ENCODE measurements at regions not wholly inside any gene's neighbourhood (a gene's known extent, or its start where the extent isn't known, plus 50 kb on each side); places are given as distances from the start of the nearest gene placed in this dataset.

GRCh38 chr1:244291236-244292201 is 160.2 kb downstream of the ADSS2 start:
- H3K27ac ChIP-seq (ENCODE audit: control insufficient read depth, insufficient read depth), result no peak overlapping the region
- FAIRE-seq, result no peak
- no peak overlapping the region for H3K9ac ChIP-seq (ENCODE audit: control insufficient read depth, insufficient read depth, low read length)
- no peak for ATAC-seq
- H3K4me3 ChIP-seq, result no peak overlapping the region
- H3K9me3 ChIP-seq (replicated peaks; ENCODE audit: control insufficient read depth, insufficient read depth, low read length), result no peaks in the 10 kb centered on the region; the same call in 1 of the 3 replicates
- H3K4me1 ChIP-seq (ENCODE audit: control insufficient read depth, insufficient read depth, low read length), result no peaks in the 10 kb centered on the region
- TF ChIP-seq SRF (IDR thresholded peaks at IDR 0.05; ENCODE audit: low read depth in 2 of 2, low read length in 2 of 2) (no peak), EED (IDR thresholded peaks at IDR 0.05; ENCODE audit: low read depth) (no peak), E2F8 (IDR thresholded peaks at IDR 0.05; ENCODE audit: low read depth, partially characterized antibody) (no peak), BCL11A (IDR thresholded peaks at IDR 0.05; ENCODE audit: low read depth, low read length) (no peak), HDAC6 (IDR thresholded peaks at IDR 0.05; ENCODE audit: unreplicated experiment) (no peak), SIN3A (IDR thresholded peaks at IDR 0.05; ENCODE audit: low read depth, low read length) (no peak), IKZF2 (IDR thresholded peaks at IDR 0.05) (no peak), CBX5 (IDR thresholded peaks at IDR 0.05; ENCODE audit: low read depth) (no peak), PBX3 (IDR thresholded peaks at IDR 0.05; ENCODE audit: insufficient replicate concordance, low read depth, low read length) (no peak), RAD51 (IDR thresholded peaks at IDR 0.05) (no peak), ZNF274 (IDR thresholded peaks at IDR 0.05; ENCODE audit: insufficient read depth, insufficient read length) (no peak), MYC (IDR thresholded peaks at IDR 0.05; ENCODE audit: insufficient read depth, insufficient read length, insufficient replicate concordance, low read length, severe bottlenecking) (no peak), ZZZ3 (IDR thresholded peaks at IDR 0.05; ENCODE audit: control insufficient read depth, insufficient read length, low read depth) (no peak), MEF2A (IDR thresholded peaks at IDR 0.05; ENCODE audit: insufficient read depth, low read depth, low read length) (no peak), RUNX3 (IDR thresholded peaks at IDR 0.05; ENCODE audit: low read length) (no peak)
- no peaks in the 10 kb centered on the region for H4K20me1 ChIP-seq (ENCODE audit: control insufficient read depth, insufficient read depth)
- RAD21 ChIA-PET (ENCODE audit: unreplicated experiment), result no interaction called here
- in situ Hi-C loops (cut with MboI) (no loop called here), intact Hi-C loops (cut with micrococcal nuclease; ENCODE audit: unreplicated experiment) (no loop called here)
- no peak for DNase-seq (ENCODE audit: low read depth, low spot score)
- POLR2A ChIA-PET, result interaction anchor here (0.6 kb wide), 2 partner anchors 375 to 1061 kb away, joined by 3 read pairs; no protein-coding TSS in a partner anchor
- no peaks in the 10 kb centered on the region for H3K27me3 ChIP-seq (replicated peaks in 1 of 2; ENCODE audit: control insufficient read depth in 2 of 2, insufficient read depth in 2 of 2, low read length in 1 of 2)
- CTCF ChIA-PET, result interaction anchor here (0.7 to 1.7 kb wide), 2 partner anchors 7 to 748 kb away, joined by 4 to 5 read pairs; no protein-coding TSS in a partner anchor
- H3K36me3 ChIP-seq (ENCODE audit: control insufficient read depth in 2 of 2, insufficient read depth in 2 of 2, low read length in 1 of 2), result no peaks in the 10 kb centered on the region
- H2AFZ ChIP-seq (ENCODE audit: control insufficient read depth, low read depth, low read length), result no peak overlapping the region
- H3K4me2 ChIP-seq (ENCODE audit: control insufficient read depth, insufficient read depth), result no peak overlapping the region
- 70% methylated on average over 16 of the region's 16 CpGs for WGBS (ENCODE audit: insufficient coverage, insufficient replicate concordance, low lambda C conversion rate, missing lambda C conversion rate)
- H3K79me2 ChIP-seq (ENCODE audit: control insufficient read depth, insufficient read depth, low read length), result no peaks in the 10 kb centered on the region
- SMC1A ChIA-PET (ENCODE audit: uncharacterized antibody, unreplicated experiment), result no interaction called here
- no TSS peak for BruUV-seq (replicated peaks)
